OCI-LY7 (cell line): ENCODE measurements at regions not wholly inside any gene's neighbourhood (a gene's known extent, or its start where the extent isn't known, plus 50 kb on each side); places are given as distances from the start of the nearest gene placed in this dataset.

Source experiments
- BruUV-seq: library from RNA; stranded (reverse); fragments of 400-500 nt; replicated peaks from 2 replicates; lab custom pipeline; 2021; lab: Mats Ljungman, UMichigan
- CTCF ChIA-PET: fragments of 300-600 bp; sonication (Branson Sonifier 250); formaldehyde crosslinking; loops from one replicate; lab custom pipeline; 2022; ENCODE audit warnings: antibody characterized with exemption; ENCODE audit not compliant: unreplicated experiment; lab: Charles Lee
- POLR2A ChIA-PET: fragments of 300-600 bp; sonication (Branson Sonifier 250); formaldehyde crosslinking; loops from one replicate; lab custom pipeline; 2022; ENCODE audit warnings: antibody characterized with exemption; lab: Charles Lee
- DNase-seq: peaks from one replicate; pipeline ENCODE4 v3.0.0-alpha.2; 2015; ENCODE audit warnings: low spot score
- H2AFZ ChIP-seq: fragments of 200-600 bp; sonication (generic), shearing (Covaris generic); 2 replicates; pipeline ENCODE4 v1.6.1; 2014; ENCODE audit warnings: mild to moderate bottlenecking, antibody characterized with exemption, low read length, moderate library complexity
- H3K27ac ChIP-seq: fragments of 200-600 bp; sonication (generic); 2 replicates; pipeline ENCODE4 v1.5.1; 2014; ENCODE audit warnings: mixed run types, low read depth, mild to moderate bottlenecking, moderate library complexity, low read length, inconsistent platforms; ENCODE audit not compliant: poor library complexity, severe bottlenecking
- H3K36me3 ChIP-seq: fragments of 200-600 bp; sonication (generic); 2 replicates; pipeline ENCODE4 v1.6.1; 2014; ENCODE audit warnings: mild to moderate bottlenecking, antibody characterized with exemption, low read length, moderate library complexity, mixed read lengths; ENCODE audit not compliant: insufficient read depth
- H3K4me1 ChIP-seq: fragments of 200-600 bp; sonication (generic); 2 replicates; pipeline ENCODE4 v1.5.1; 2014; ENCODE audit warnings: mild to moderate bottlenecking, low read length; ENCODE audit not compliant: insufficient read depth, poor library complexity, severe bottlenecking
- H3K4me2 ChIP-seq: fragments of 200-600 bp; sonication (generic); 2 replicates; pipeline ENCODE4 v1.6.1; 2014; ENCODE audit warnings: mild to moderate bottlenecking, low read length
- H3K4me3 ChIP-seq: fragments of 200-600 bp; sonication (generic); 2 replicates; pipeline ENCODE4 v1.5.1; 2014; ENCODE audit warnings: mild to moderate bottlenecking, low read depth, low read length; ENCODE audit not compliant: poor library complexity, severe bottlenecking
- H3K79me2 ChIP-seq: fragments of 200-600 bp; sonication (generic); 2 replicates; pipeline ENCODE4 v1.6.1; 2016; ENCODE audit warnings: low read depth, mild to moderate bottlenecking, low read length, moderate library complexity, mixed read lengths; ENCODE audit not compliant: insufficient read depth
- H3K9me2 ChIP-seq: fragments of 200-600 bp; sonication (generic); 2 replicates; pipeline ENCODE4 v1.6.1; 2016; ENCODE audit warnings: mild to moderate bottlenecking, low read length, mixed read lengths; ENCODE audit not compliant: insufficient read depth
- H3K9me3 ChIP-seq: fragments of 200-600 bp; sonication (generic); 2 replicates; pipeline ENCODE4 v1.6.1; 2014; ENCODE audit warnings: mild to moderate bottlenecking, mixed run types, low read length, mixed read lengths
- H4K20me1 ChIP-seq: fragments of 200-600 bp; sonication (generic); 2 replicates; pipeline ENCODE4 v1.6.1; 2014; ENCODE audit warnings: mild to moderate bottlenecking, antibody characterized with exemption, low read length, moderate library complexity, mixed read lengths; ENCODE audit not compliant: insufficient read depth
- EZH2phosphoT487 ChIP-seq: fragments of 200-600 bp; sonication (generic); IDR thresholded peaks from 2 replicates; pipeline ENCODE4 v1.6.1; 2018; ENCODE audit warnings: low read depth, borderline replicate concordance, mild to moderate bottlenecking, mixed run types, antibody characterized with exemption, low read length, moderate library complexity, mixed read lengths
- intact Hi-C: fragments of 100-400 bp; cut with micrococcal nuclease; formaldehyde crosslinking; loops from one replicate; pipeline ENCODE4 v1.10.0; 2022; ENCODE audit not compliant: unreplicated experiment
- TF ChIP-seq, protein P1 (sequence below): fragments of 200-600 bp; sonication (generic); conservative IDR thresholded peaks from 2 replicates; pipeline ENCODE4 v1.5.1; 2014; ENCODE audit warnings: mild to moderate bottlenecking, antibody characterized with exemption, low read length, moderate library complexity, mixed read lengths

- no peaks in the 10 kb centered on the region for H4K20me1 ChIP-seq
- POLR2A ChIA-PET: no interaction called here
- no peak overlapping the region for H3K27ac ChIP-seq
- no TSS peak for BruUV-seq
- H3K4me1 ChIP-seq: no peaks in the 10 kb centered on the region
- no peak overlapping the region for H3K4me3 ChIP-seq
- intact Hi-C loops: no loop called here
- no peak overlapping the region for H2AFZ ChIP-seq
- no peaks in the 10 kb centered on the region for H3K9me2 ChIP-seq
- no peaks in the 10 kb centered on the region for H3K36me3 ChIP-seq
- no peak for TF ChIP-seq EZH2phosphoT487
- TF ChIP-seq, protein P1, sequence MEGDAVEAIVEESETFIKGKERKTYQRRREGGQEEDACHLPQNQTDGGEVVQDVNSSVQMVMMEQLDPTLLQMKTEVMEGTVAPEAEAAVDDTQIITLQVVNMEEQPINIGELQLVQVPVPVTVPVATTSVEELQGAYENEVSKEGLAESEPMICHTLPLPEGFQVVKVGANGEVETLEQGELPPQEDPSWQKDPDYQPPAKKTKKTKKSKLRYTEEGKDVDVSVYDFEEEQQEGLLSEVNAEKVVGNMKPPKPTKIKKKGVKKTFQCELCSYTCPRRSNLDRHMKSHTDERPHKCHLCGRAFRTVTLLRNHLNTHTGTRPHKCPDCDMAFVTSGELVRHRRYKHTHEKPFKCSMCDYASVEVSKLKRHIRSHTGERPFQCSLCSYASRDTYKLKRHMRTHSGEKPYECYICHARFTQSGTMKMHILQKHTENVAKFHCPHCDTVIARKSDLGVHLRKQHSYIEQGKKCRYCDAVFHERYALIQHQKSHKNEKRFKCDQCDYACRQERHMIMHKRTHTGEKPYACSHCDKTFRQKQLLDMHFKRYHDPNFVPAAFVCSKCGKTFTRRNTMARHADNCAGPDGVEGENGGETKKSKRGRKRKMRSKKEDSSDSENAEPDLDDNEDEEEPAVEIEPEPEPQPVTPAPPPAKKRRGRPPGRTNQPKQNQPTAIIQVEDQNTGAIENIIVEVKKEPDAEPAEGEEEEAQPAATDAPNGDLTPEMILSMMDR: peak; percentile 62
- no peak for DNase-seq
- CTCF ChIA-PET: no interaction called here
- H3K9me3 ChIP-seq: no peaks in the 10 kb centered on the region
- no peak overlapping the region for H3K4me2 ChIP-seq
- H3K79me2 ChIP-seq: no peaks in the 10 kb centered on the region
These were observed 955.2 kb upstream of the EYS start for GRCh38 chr6:66662196-66662595.

- Histone ChIP-seq H3K9me2 (no peaks in the 10 kb centered on the region), H3K4me1 (no peaks in the 10 kb centered on the region), H3K4me2 (no peak overlapping the region), H3K9me3 (no peaks in the 10 kb centered on the region), H3K27ac (no peak overlapping the region), H2AFZ (no peak overlapping the region), H3K36me3 (no peaks in the 10 kb centered on the region), H4K20me1 (no peaks in the 10 kb centered on the region), H3K79me2 (no peaks in the 10 kb centered on the region), H3K4me3 (no peak overlapping the region)
- TF ChIP-seq, protein P1: no peak
- no peak for TF ChIP-seq EZH2phosphoT487
- DNase-seq: no peak
- intact Hi-C loops: no loop called here
- ChIA-PET POLR2A (no interaction called here), CTCF (no interaction called here)
- no TSS peak for BruUV-seq
These were observed 948.4 kb upstream of the EYS start for GRCh38 chr6:66655420-66655819.

DNA sequence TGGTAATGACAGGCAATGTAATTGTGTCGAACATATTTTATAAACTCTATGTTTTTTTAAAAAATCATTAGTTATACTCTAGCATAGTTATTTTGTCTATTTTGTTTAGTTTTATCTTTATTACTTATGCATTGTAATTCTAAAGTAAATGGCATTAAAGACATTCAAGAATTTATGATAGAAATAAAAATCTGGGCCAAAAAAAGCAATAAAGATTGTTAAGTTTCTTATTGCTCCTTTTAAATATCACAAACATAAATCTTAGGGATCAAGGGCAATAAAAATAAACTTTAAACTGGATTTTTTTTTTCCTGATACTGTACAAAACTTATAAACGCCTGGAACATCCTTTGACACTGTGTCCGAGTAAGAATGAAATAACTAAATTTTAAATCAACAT is 931.5 kb upstream of the EYS start:
- intact Hi-C loops: no loop called here
- no TSS peak for BruUV-seq
- POLR2A ChIA-PET: no interaction called here
- TF ChIP-seq EZH2phosphoT487: no peak
- TF ChIP-seq, protein P1: no peak
- DNase-seq: no peak
- no peaks in the 10 kb centered on the region; the same call in 1 of the 2 replicates for H3K9me2 ChIP-seq
- no peaks in the 10 kb centered on the region for H4K20me1 ChIP-seq
- no peak overlapping the region for H3K27ac ChIP-seq
- CTCF ChIA-PET: no interaction called here
- no peaks in the 10 kb centered on the region for H3K9me3 ChIP-seq
- H2AFZ ChIP-seq: no peak overlapping the region
- H3K4me3 ChIP-seq: no peak overlapping the region
- H3K36me3 ChIP-seq: no peaks in the 10 kb centered on the region
- H3K4me1 ChIP-seq: no peaks in the 10 kb centered on the region
- H3K4me2 ChIP-seq: no peak overlapping the region
- H3K79me2 ChIP-seq: no peaks in the 10 kb centered on the region
